ENCODE measurements at regions not wholly inside any gene's neighbourhood (a gene's known extent, or its start where the extent isn't known, plus 50 kb on each side); places are given as distances from the start of the nearest gene placed in this dataset.

- TF ChIP-seq EZH2phosphoT487 (IDR thresholded peaks at IDR 0.05; ENCODE audit: insufficient read depth, low read depth) (no peak), EZH2 (IDR thresholded peaks at IDR 0.05; ENCODE audit: insufficient read depth, poor library complexity, severe bottlenecking) (no peak)
These were observed 255.7 kb downstream of the ARRDC4 start for GRCh38 chr15:98216166-98216565.
